Stomach (tissue), 8 donors: ENCODE measurements at regions not wholly inside any gene's neighbourhood (a gene's known extent, or its start where the extent isn't known, plus 50 kb on each side); places are given as distances from the start of the nearest gene placed in this dataset.

Experiments used
- DNase-seq, 2 donors: peaks; one replicate each; pipeline versions ENCODE4 v3.0.0 to v3.0.0-alpha.2; 2013 to 2019
- H3K27ac ChIP-seq, 5 donors: fragments of 200-600 bp in 4 of 5; sonication (generic) in 4 of 5; one replicate each; pipeline ENCODE4 v1.5.1; 2013 to 2019; ENCODE audit warnings: mild to moderate bottlenecking in 1 of 5, moderate library complexity in 1 of 5
- H3K27me3 ChIP-seq, 3 donors: fragments of 200-600 bp; sonication (generic); one replicate each; pipeline ENCODE4 v1.5.1; 2017 to 2019; ENCODE audit warnings: mixed run types in 1 of 3
- H3K36me3 ChIP-seq, 4 donors: fragments of 200-600 bp; sonication (generic); 1 replicate in 3 of 4; 2 replicates in 1 of 4; pipeline ENCODE4 v1.5.1; 2016 to 2019
- H3K4me1 ChIP-seq, 4 donors: fragments of 200-600 bp; sonication (generic); one replicate each; pipeline ENCODE4 v1.5.1; 2016 to 2019
- H3K4me3 ChIP-seq, 4 donors: fragments of 200-600 bp; sonication (generic) in 3 of 4; one replicate each; pipeline ENCODE4 v1.5.1; 2016 to 2019; ENCODE audit warnings: mild to moderate bottlenecking in 1 of 4
- H3K9me3 ChIP-seq, 4 donors: fragments of 200-600 bp; sonication (generic); one replicate each; pipeline ENCODE4 v1.5.1; 2016 to 2019
- EP300 ChIP-seq: sonication (generic); formaldehyde crosslinking; IDR thresholded peaks from one replicate; pipeline ENCODE4 v1.6.1; 2017; ENCODE audit warnings: antibody characterized with exemption
- POLR2A ChIP-seq, 4 donors: fragments of 450-650 bp; IDR thresholded peaks; one replicate each; pipeline ENCODE4 v1.6.1; 2016; ENCODE audit warnings: antibody characterized with exemption in 4 of 4, control low read depth in 2 of 4, mild to moderate bottlenecking in 1 of 4, moderate library complexity in 1 of 4
- POLR2AphosphoS5 ChIP-seq, 3 donors: sonication (generic); formaldehyde crosslinking; IDR thresholded peaks; one replicate each; pipeline ENCODE4 v1.6.1; 2016; ENCODE audit warnings: antibody characterized with exemption in 3 of 3
- WGBS, 5 donors: extraction: QIAGEN DNeasy Blood & Tissue Kit in 3 of 5; methylation state at CpG; one replicate each; pipeline versions ENCODE4 v1.1.5 to v1.1.7; 2013 to 2018; 5-methylcytosine and 5-hydroxymethylcytosine counted together
- intact Hi-C: fragments of 100-400 bp; cut with DNase I; formaldehyde crosslinking; loops from one replicate; pipeline ENCODE4 v1.15.1; 2023; ENCODE audit warnings: low total_unique reads
- TF ChIP-seq, protein P1 (sequence below), 7 experiments: fragments of 450-650 bp in 4 of 7; fragments of 200-600 bp in 3 of 7; sonication (generic) in 3 of 7; IDR thresholded peaks; one replicate each; pipeline ENCODE4 v1.5.1; 2016 to 2019; ENCODE audit warnings: antibody characterized with exemption in 7 of 7, control low read depth in 2 of 7, mild to moderate bottlenecking in 1 of 7
- donor health status: healthy with polysubstance abuse.
- donor health status: Bipolar disorder and iron deficiency.
- donor health status: healthy.

DNA sequence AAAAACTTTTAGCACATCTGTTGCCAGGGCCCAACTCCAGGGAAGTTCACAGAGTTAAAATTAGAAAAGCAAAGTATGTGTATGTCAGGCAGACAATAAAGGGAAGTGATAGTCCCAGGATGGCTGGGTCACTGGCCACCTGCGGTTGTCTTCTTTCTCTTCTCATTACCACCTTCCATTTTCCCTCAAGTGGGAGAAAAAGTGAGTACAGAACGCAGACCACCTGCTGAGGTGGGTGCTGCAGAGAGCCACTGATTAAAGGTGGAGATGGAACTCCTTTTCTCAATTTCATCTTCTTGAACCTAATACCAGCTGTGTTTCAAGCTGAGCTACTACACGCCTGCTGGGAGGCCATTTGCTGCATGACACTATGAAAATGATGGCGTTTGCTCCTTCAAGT lies 88.8 kb upstream of the PDE4B start:
- Histone ChIP-seq H3K36me3 (no peaks in the 10 kb centered on the region), H3K27ac (no peak overlapping the region), H3K4me3 (no peak overlapping the region), H3K9me3 (no peaks in the 10 kb centered on the region), H3K27me3 (no peaks in the 10 kb centered on the region), H3K4me1 (no peaks in the 10 kb centered on the region)
- DNase-seq, result no peak
- intact Hi-C loops, result no loop called here
- no peak for TF ChIP-seq POLR2A (IDR thresholded peaks at IDR 0.05)
- TF ChIP-seq EP300, result no peak
- TF ChIP-seq POLR2AphosphoS5 (IDR thresholded peaks at IDR 0.05), result no peak
- TF ChIP-seq, protein P1, sequence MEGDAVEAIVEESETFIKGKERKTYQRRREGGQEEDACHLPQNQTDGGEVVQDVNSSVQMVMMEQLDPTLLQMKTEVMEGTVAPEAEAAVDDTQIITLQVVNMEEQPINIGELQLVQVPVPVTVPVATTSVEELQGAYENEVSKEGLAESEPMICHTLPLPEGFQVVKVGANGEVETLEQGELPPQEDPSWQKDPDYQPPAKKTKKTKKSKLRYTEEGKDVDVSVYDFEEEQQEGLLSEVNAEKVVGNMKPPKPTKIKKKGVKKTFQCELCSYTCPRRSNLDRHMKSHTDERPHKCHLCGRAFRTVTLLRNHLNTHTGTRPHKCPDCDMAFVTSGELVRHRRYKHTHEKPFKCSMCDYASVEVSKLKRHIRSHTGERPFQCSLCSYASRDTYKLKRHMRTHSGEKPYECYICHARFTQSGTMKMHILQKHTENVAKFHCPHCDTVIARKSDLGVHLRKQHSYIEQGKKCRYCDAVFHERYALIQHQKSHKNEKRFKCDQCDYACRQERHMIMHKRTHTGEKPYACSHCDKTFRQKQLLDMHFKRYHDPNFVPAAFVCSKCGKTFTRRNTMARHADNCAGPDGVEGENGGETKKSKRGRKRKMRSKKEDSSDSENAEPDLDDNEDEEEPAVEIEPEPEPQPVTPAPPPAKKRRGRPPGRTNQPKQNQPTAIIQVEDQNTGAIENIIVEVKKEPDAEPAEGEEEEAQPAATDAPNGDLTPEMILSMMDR (IDR thresholded peaks at IDR 0.05), result no peak
- 51 to 68% (median 54%) methylated on average over 4 of the region's 4 CpGs for WGBS, 5 donors

DNA sequence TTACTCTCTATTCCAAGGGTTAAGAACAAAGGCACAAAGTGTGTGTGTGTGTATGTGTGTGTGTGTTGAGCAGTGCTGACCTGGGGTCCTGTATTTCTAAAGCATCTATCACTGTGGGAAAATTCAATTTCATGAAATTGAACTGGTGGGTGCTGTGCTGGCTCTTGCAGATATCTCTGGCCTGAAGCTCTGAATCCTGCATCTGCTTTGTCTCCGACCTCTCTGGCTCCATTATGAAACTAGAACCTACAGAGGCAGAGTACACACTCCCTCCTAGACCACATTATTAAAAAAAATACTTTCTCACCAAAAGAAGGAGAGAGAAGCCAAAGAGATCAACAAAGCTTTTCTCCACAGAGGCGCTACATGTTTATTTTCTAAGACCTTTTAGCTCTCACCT lies 88.4 kb upstream of the PDE4B start:
- no peaks in the 10 kb centered on the region for H3K9me3 ChIP-seq
- intact Hi-C loops, result no loop called here
- DNase-seq, result no peak
- H3K4me1 ChIP-seq, result no peaks in the 10 kb centered on the region
- no peak overlapping the region for H3K4me3 ChIP-seq
- no peaks in the 10 kb centered on the region for H3K27me3 ChIP-seq
- no peaks in the 10 kb centered on the region for H3K36me3 ChIP-seq
- H3K27ac ChIP-seq, result no peak overlapping the region
- WGBS, 5 donors, result 65 to 80% (median 71%) methylated on average over 2 of the region's 2 CpGs
- TF ChIP-seq POLR2A (IDR thresholded peaks at IDR 0.05) (no peak), EP300 (no peak), POLR2AphosphoS5 (IDR thresholded peaks at IDR 0.05) (no peak)
- TF ChIP-seq, protein P1 (IDR thresholded peaks at IDR 0.05), result no peak

DNA sequence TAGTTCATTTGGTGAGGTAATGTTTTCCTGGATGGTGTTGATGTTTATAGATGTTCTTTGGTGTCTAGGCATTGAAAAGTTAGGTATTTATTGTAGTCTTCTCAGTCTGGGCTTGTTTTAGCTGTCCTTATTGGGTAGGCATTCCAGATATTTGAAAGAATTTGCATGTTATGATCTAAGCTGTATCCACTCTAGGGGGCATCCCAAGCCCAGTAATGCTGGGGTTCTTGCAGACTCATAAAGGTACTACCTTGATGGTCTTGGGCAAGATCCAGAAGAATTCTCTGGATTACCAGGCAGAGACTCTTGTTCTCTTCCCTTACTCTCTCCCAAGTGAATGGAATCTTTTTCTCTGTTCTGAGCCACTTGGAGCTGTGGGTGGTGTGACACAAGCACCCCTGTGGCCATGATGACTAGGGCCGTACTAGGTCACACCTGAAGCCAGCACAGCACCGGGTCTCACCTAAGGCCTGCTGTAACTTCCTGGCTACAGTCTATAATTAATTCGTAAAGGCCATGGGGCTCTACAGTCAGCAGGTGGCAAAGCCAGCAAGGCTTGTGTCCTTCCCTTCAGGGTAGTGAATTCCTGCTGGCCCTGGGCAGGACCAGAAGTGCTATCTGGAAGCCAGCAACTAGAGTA lies 74.8 kb upstream of the PDE4B start:
- TF ChIP-seq, protein P1 (IDR thresholded peaks at IDR 0.05), result no peak
- TF ChIP-seq EP300 (no peak), POLR2A (IDR thresholded peaks at IDR 0.05) (no peak), POLR2AphosphoS5 (IDR thresholded peaks at IDR 0.05) (no peak)
- Histone ChIP-seq H3K36me3 (no peaks in the 10 kb centered on the region), H3K27ac (no peak overlapping the region), H3K27me3 (no peaks in the 10 kb centered on the region), H3K4me3 (no peak overlapping the region), H3K9me3 (no peaks in the 10 kb centered on the region), H3K4me1 (no peaks in the 10 kb centered on the region)
- intact Hi-C loops, result no loop called here
- no peak for DNase-seq
- WGBS, 5 donors, result 79 to 95% (median 90%) methylated on average over 3 of the region's 3 CpGs

DNA sequence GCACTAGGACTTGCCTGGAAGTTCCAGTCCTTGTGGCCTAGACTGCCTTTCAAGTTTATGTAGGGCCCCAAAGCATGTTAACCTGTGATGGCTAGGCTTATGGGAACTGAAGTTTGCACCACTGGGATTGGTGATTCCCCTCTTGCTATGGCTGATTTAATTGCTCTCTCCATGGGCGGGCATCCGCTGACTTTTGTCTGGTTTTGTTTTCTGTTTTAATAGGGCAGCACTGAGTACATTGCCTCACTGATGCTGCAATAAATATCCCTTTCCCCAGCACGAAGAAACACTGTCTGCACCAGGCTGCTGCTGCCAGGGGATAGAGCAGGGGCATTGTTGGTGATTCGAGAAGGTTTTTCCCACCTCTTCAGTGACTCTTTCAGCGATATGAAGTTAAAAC lies 73.3 kb upstream of the PDE4B start:
- H3K4me1 ChIP-seq, result no peaks in the 10 kb centered on the region
- H3K27ac ChIP-seq, result no peak overlapping the region
- intact Hi-C loops, result no loop called here
- H3K27me3 ChIP-seq, result no peaks in the 10 kb centered on the region
- no peak for DNase-seq
- H3K36me3 ChIP-seq, result no peaks in the 10 kb centered on the region
- H3K4me3 ChIP-seq, result no peak overlapping the region
- WGBS, 5 donors, result 84 to 91% (median 90%) methylated on average over 5 of the region's 5 CpGs
- TF ChIP-seq POLR2AphosphoS5 (IDR thresholded peaks at IDR 0.05) (no peak), POLR2A (IDR thresholded peaks at IDR 0.05) (no peak), EP300 (no peak)
- TF ChIP-seq, protein P1 (IDR thresholded peaks at IDR 0.05), result no peak
- H3K9me3 ChIP-seq, result no peaks in the 10 kb centered on the region
